Peyer's patch (tissue), 4 donors: ENCODE measurements at regions not wholly inside any gene's neighbourhood (a gene's known extent, or its start where the extent isn't known, plus 50 kb on each side); places are given as distances from the start of the nearest gene placed in this dataset.

Experiments used
- CTCF ChIP-seq, 6 experiments: fragments of 450-650 bp in 4 of 6; fragments of 200-600 bp in 2 of 6; sonication (generic) in 1 of 6; IDR thresholded peaks; one replicate each; pipeline ENCODE4 v1.5.1; 2017 to 2019; ENCODE audit warnings: antibody characterized with exemption in 6 of 6, mild to moderate bottlenecking in 3 of 6, moderate library complexity in 1 of 6
- POLR2A ChIP-seq, 2 donors: fragments of 450-650 bp; IDR thresholded peaks; one replicate each; pipeline ENCODE4 v1.5.1; 2017; ENCODE audit warnings: antibody characterized with exemption in 2 of 2, mild to moderate bottlenecking in 2 of 2, moderate library complexity in 2 of 2

GRCh38 chr3:168850109-168850508, 754.4 kb upstream of the GOLIM4 start:
- TF ChIP-seq CTCF (IDR thresholded peaks at IDR 0.05), result no peak
- no peak for TF ChIP-seq POLR2A (IDR thresholded peaks at IDR 0.05)
